B cell (primary cell): ENCODE measurements at regions not wholly inside any gene's neighbourhood (a gene's known extent, or its start where the extent isn't known, plus 50 kb on each side); places are given as distances from the start of the nearest gene placed in this dataset.

Source experiments
- ATAC-seq: fragments of 200-7000 bp; cut with Tn5 transposase; one replicate; pipeline ENCODE4 v1.10.0; 2021; ENCODE audit warnings: low read depth, mild to moderate bottlenecking, moderate number of reproducible peaks, moderate library complexity
- CTCF ChIA-PET: fragments of 350-600 bp; sonication (Branson Sonifier 250); formaldehyde crosslinking; loops from one replicate; lab custom pipeline; 2021; ENCODE audit warnings: antibody characterized with exemption, inconsistent platforms; lab: Charles Lee
- POLR2A ChIA-PET: fragments of 350-600 bp; sonication (Branson Sonifier 250); formaldehyde crosslinking; loops from one replicate; lab custom pipeline; 2021; ENCODE audit warnings: antibody characterized with exemption; lab: Charles Lee
- DNase-seq: peaks from one replicate; pipeline ENCODE4 v3.0.0; 2013
- H2AFZ ChIP-seq: 2 replicates; pipeline ENCODE4 v1.6.1; 2012; ENCODE audit warnings: mild to moderate bottlenecking, low read depth, low read length; ENCODE audit not compliant: insufficient read depth, poor library complexity, severe bottlenecking
- H3K27ac ChIP-seq, 2 donors: 1 replicate in 1 of 2; 2 replicates in 1 of 2; pipeline ENCODE4 v1.5.1; 2012 to 2013; ENCODE audit warnings: low read length in 2 of 2, mild to moderate bottlenecking in 2 of 2, moderate library complexity in 1 of 2
- H3K27me3 ChIP-seq, 4 experiments: fragments of 200-600 bp in 1 of 4; sonication (generic) in 1 of 4; replicated peaks in 1 of 4; 1 replicate in 2 of 4; 2 replicates in 2 of 4; pipeline versions ENCODE4 v1.6.1 to v1.7.0; 2013 to 2016; ENCODE audit warnings: low read length in 3 of 4, mild to moderate bottlenecking in 2 of 4, mixed read lengths in 1 of 4, moderate library complexity in 1 of 4; ENCODE audit not compliant: insufficient read depth in 4 of 4, control insufficient read depth in 3 of 4; ENCODE audit errors: control extremely low read depth in 1 of 4
- H3K36me3 ChIP-seq, 2 experiments: replicated peaks in 1 of 2; 1 replicate in 1 of 2; 2 replicates in 1 of 2; pipeline versions ENCODE4 v1.6.1 to v1.7.1; 2013; ENCODE audit warnings: low read length in 1 of 2; ENCODE audit not compliant: insufficient read depth in 2 of 2, control insufficient read depth in 1 of 2; ENCODE audit errors: control extremely low read depth in 1 of 2, extremely low read depth in 1 of 2
- H3K4me1 ChIP-seq, 2 donors: fragments of 200-600 bp in 1 of 2; sonication (generic) in 1 of 2; 1 replicate in 1 of 2; 2 replicates in 1 of 2; pipeline versions ENCODE4 v1.5.1 to v1.6.1; 2013 to 2017; ENCODE audit warnings: low read length in 2 of 2; ENCODE audit not compliant: control insufficient read depth in 2 of 2, insufficient read depth in 2 of 2
- H3K4me2 ChIP-seq: replicated peaks from 2 replicates; pipeline ENCODE3; 2012; ENCODE audit warnings: mild to moderate bottlenecking, low read depth, low read length; ENCODE audit not compliant: poor library complexity, severe bottlenecking
- H3K4me3 ChIP-seq, 5 experiments: fragments of 200-600 bp in 1 of 5; sonication (generic) in 1 of 5; 1 replicate in 3 of 5; 2 replicates in 2 of 5; pipeline versions ENCODE4 v1.5.1 to v1.7.0; 2011 to 2016; ENCODE audit warnings: low read length in 4 of 5, mild to moderate bottlenecking in 4 of 5, low read depth in 2 of 5, control low read depth in 1 of 5, moderate library complexity in 1 of 5; ENCODE audit not compliant: insufficient read depth in 1 of 5; ENCODE audit errors: control extremely low read depth in 1 of 5, extremely low read depth in 1 of 5
- H3K79me2 ChIP-seq: fragments of 200-600 bp; sonication (generic); one replicate; pipeline ENCODE4 v1.6.0; 2016; ENCODE audit warnings: low read length; ENCODE audit not compliant: control insufficient read depth, insufficient read depth
- H3K9ac ChIP-seq: fragments of 200-600 bp; sonication (generic); 2 replicates; pipeline ENCODE4 v1.6.1; 2017; ENCODE audit warnings: mild to moderate bottlenecking, low read length, moderate library complexity
- H3K9me3 ChIP-seq, 3 donors: one replicate each; pipeline versions ENCODE4 v1.6.1 to v1.7.1; 2013; ENCODE audit warnings: low read length in 2 of 3; ENCODE audit not compliant: control insufficient read depth in 2 of 3, insufficient read depth in 1 of 3; ENCODE audit errors: control extremely low read depth in 1 of 3
- H4K20me1 ChIP-seq: 2 replicates; pipeline ENCODE4 v1.6.0; 2012; ENCODE audit warnings: mild to moderate bottlenecking, low read length; ENCODE audit not compliant: insufficient read depth, control insufficient read depth, poor library complexity, severe bottlenecking
- H3K27ac Mint-ChIP-seq: one replicate; pipeline ENCODE4 v1.8.0; 2021; ENCODE audit warnings: mixed read lengths
- H3K27me3 Mint-ChIP-seq: one replicate; pipeline ENCODE4 v1.8.0; 2021; ENCODE audit warnings: mixed read lengths
- H3K4me1 Mint-ChIP-seq: one replicate; pipeline ENCODE4 v1.8.0; 2021; ENCODE audit warnings: mixed read lengths
- H3K4me3 Mint-ChIP-seq: one replicate; pipeline ENCODE4 v1.8.0; 2021; ENCODE audit warnings: mixed read lengths
- H3K9me3 Mint-ChIP-seq: one replicate; pipeline ENCODE4 v1.8.0; 2022; ENCODE audit warnings: mixed read lengths; ENCODE audit not compliant: insufficient read depth
- EZH2 ChIP-seq: IDR thresholded peaks from 2 replicates; pipeline ENCODE4 v1.6.1; 2012; ENCODE audit warnings: borderline replicate concordance, low read depth, mild to moderate bottlenecking, moderate library complexity, low read length; ENCODE audit not compliant: insufficient read depth, poor library complexity, severe bottlenecking
- WGBS: methylation state at CpG from one replicate; pipeline ENCODE4 v1.1.5; 2013; ENCODE audit warnings: missing lambda C conversion rate; ENCODE audit not compliant: insufficient coverage; 5-methylcytosine and 5-hydroxymethylcytosine counted together
- intact Hi-C: fragments of 100-400 bp; cut with micrococcal nuclease; formaldehyde crosslinking; loops from one replicate; pipeline ENCODE4 v1.10.0; 2022
- TF ChIP-seq, protein P1 (sequence below): fragments of 200-600 bp; IDR thresholded peaks from one replicate; pipeline ENCODE4 v1.8.0; 2022; ENCODE audit warnings: antibody characterized with exemption, mild to moderate bottlenecking

DNA sequence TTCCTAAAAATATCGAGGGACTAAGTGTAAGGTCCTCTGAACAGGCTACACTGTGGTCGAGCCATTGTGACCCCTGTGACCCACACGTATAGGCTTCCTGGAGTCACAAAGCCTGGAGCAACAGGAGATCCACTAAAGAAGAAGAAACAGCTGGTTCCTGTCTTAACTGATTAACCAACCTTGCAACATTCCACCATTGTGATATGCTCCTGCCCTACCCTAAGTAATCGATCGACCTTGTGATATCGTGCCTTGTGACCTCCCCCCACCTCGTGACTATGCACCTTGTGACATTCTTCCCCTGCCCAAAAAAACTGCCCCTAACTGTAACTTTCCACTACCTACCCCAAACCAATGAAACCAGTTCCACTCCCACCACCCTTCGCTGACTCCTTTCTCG lies 304.6 kb upstream of the FAM78B start:
- intact Hi-C loops: no loop called here
- ChIA-PET CTCF (interaction anchor here (1.0 to 1.6 kb wide), 4 partner anchors 8 to 19 kb away, joined by 3 to 5 read pairs (median 4); no protein-coding TSS in a partner anchor), POLR2A (no interaction called here)
- DNase-seq (no peak), ATAC-seq (no peak)
- Histone ChIP-seq H3K79me2 (no peaks in the 10 kb centered on the region), H3K4me1 (peaks cover 0 to 4% of the 10 kb centered on the region in 2 donors), H3K9me3 (no peaks in the 10 kb centered on the region), H4K20me1 (no peaks in the 10 kb centered on the region), H3K4me3 (no peak overlapping the region), H2AFZ (no peak overlapping the region), H3K27ac (no peak overlapping the region), H3K9ac (no peak overlapping the region), H3K36me3 (no peaks in the 10 kb centered on the region), H3K27me3 (peaks cover 0 to 3% (median 0%) of the 10 kb centered on the region in 4 experiments), H3K4me2 (no peak overlapping the region)
- Mint-ChIP-seq H3K4me1 (peaks cover 3% of the 10 kb centered on the region), H3K9me3 (peaks cover 2% of the 10 kb centered on the region), H3K27me3 (peaks cover 38% of the 10 kb centered on the region), H3K4me3 (no peak overlapping the region), H3K27ac (no peak overlapping the region)
- TF ChIP-seq EZH2: no peak
- TF ChIP-seq, protein P1, sequence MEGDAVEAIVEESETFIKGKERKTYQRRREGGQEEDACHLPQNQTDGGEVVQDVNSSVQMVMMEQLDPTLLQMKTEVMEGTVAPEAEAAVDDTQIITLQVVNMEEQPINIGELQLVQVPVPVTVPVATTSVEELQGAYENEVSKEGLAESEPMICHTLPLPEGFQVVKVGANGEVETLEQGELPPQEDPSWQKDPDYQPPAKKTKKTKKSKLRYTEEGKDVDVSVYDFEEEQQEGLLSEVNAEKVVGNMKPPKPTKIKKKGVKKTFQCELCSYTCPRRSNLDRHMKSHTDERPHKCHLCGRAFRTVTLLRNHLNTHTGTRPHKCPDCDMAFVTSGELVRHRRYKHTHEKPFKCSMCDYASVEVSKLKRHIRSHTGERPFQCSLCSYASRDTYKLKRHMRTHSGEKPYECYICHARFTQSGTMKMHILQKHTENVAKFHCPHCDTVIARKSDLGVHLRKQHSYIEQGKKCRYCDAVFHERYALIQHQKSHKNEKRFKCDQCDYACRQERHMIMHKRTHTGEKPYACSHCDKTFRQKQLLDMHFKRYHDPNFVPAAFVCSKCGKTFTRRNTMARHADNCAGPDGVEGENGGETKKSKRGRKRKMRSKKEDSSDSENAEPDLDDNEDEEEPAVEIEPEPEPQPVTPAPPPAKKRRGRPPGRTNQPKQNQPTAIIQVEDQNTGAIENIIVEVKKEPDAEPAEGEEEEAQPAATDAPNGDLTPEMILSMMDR: no peak
- WGBS: 74% methylated on average over 5 of the region's 9 CpGs

DNA sequence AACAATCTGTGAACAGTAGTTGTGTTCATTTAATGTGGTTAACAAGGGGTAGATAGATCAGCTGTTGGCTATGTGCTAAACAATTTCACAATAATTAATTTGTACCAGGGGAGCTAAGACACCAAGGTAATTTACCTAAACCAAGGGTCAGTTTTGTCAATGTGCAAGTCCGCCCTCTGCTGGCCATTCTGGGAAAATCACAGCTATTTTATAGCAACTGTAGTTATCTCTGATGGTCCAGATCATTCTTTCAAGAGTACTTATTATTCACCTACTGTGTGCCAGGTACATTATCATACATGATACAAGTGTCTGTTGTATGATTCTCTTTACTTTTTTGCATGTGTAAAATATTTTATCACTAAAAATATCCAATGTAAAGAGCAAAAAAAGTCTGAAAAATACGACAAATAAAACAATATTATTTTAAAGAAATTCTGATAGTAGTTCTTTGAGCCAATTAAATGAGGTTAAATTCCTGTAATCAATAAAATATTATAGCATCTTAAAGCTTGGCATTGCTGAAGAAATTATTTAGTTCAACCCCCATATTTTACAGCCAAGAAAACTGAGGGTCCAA lies 312.3 kb upstream of the FAM78B start:
- no peaks in the 10 kb centered on the region for H3K9me3 Mint-ChIP-seq

More for the DNA sequence above, 312.3 kb upstream of the FAM78B start:
- no peaks in the 10 kb centered on the region for H4K20me1 ChIP-seq
- Mint-ChIP-seq H3K4me1 (peaks cover 3% of the 10 kb centered on the region), H3K27me3 (no peaks in the 10 kb centered on the region), H3K4me3 (no peak overlapping the region), H3K27ac (no peak overlapping the region)
- WGBS: 0% methylated on average over 1 of the region's 2 CpGs
- H2AFZ ChIP-seq: no peak overlapping the region
- CTCF ChIA-PET: interaction anchor here (0.8 to 5.4 kb wide), 12 partner anchors 8 to 1086 kb away, joined by 3 to 77 read pairs (median 4); no protein-coding TSS in a partner anchor
- POLR2A ChIA-PET: no interaction called here
- ATAC-seq (peak; percentile 36), DNase-seq (peak; percentile 59)
- no peaks in the 10 kb centered on the region for H3K36me3 ChIP-seq
- no peaks in the 10 kb centered on the region for H3K27me3 ChIP-seq
- peaks cover 0 to 4% of the 10 kb centered on the region in 2 donors for H3K4me1 ChIP-seq
- H3K79me2 ChIP-seq: no peaks in the 10 kb centered on the region
- intact Hi-C loops: loop anchor here (1.0 to 5.0 kb wide), 2 partner anchors 11 to 358 kb away; partner anchors contain the start of gene POGK
- no peaks in the 10 kb centered on the region for H3K9me3 ChIP-seq
- no peak overlapping the region for H3K27ac ChIP-seq
- TF ChIP-seq, protein P1: peak; percentile 89
- TF ChIP-seq EZH2: no peak
- H3K9ac ChIP-seq: no peak overlapping the region
- no peak overlapping the region for H3K4me3 ChIP-seq
- H3K4me2 ChIP-seq: no peak overlapping the region
